ENCODE measurements at regions not wholly inside any gene's neighbourhood (a gene's known extent, or its start where the extent isn't known, plus 50 kb on each side); places are given as distances from the start of the nearest gene placed in this dataset.

GRCh38 chr10:9294865-9295264 is 1240.4 kb downstream of the GATA3 start:
- no peak overlapping the region for H3K4me2 ChIP-seq
- no peaks in the 10 kb centered on the region for H3K27me3 Mint-ChIP-seq (ENCODE audit: insufficient read depth, low read depth)
- H3K36me3 ChIP-seq, result no peaks in the 10 kb centered on the region
- H3K79me2 ChIP-seq (ENCODE audit: low read depth), result no peaks in the 10 kb centered on the region
- no peaks in the 10 kb centered on the region for H3K27me3 ChIP-seq
- no peak overlapping the region for H3K4me3 Mint-ChIP-seq
- H3K9ac ChIP-seq, result no peak overlapping the region
- H3K9me3 ChIP-seq (ENCODE audit: low read depth), result no peaks in the 10 kb centered on the region
- no peak overlapping the region for H2AFZ ChIP-seq (replicated peaks)
- no peak for DNase-seq (ENCODE audit: low spot score)
- H3F3A ChIP-seq (ENCODE audit: low read depth), result no peaks in the 10 kb centered on the region
- H3K27ac Mint-ChIP-seq, result no peak overlapping the region
- no peaks in the 10 kb centered on the region for H4K20me1 ChIP-seq (ENCODE audit: low read depth)
- peaks cover 9% of the 10 kb centered on the region for H3K4me1 ChIP-seq
- H3K36me3 Mint-ChIP-seq, result no peaks in the 10 kb centered on the region
- TF ChIP-seq EZH2 (IDR thresholded peaks at IDR 0.05) (no peak), CTCF (IDR thresholded peaks at IDR 0.05) (no peak), EZH2phosphoT487 (IDR thresholded peaks at IDR 0.05) (no peak)
- no peak overlapping the region for H3K4me3 ChIP-seq
- H3K9me3 Mint-ChIP-seq, result no peaks in the 10 kb centered on the region
- H3K4me1 Mint-ChIP-seq, result peaks cover 6% of the 10 kb centered on the region
- no peak overlapping the region for H3K27ac ChIP-seq

GRCh38 chr10:9296190-9296589 is 1241.7 kb downstream of the GATA3 start:
- no peaks in the 10 kb centered on the region for H3K27me3 ChIP-seq
- H3K36me3 ChIP-seq, result no peaks in the 10 kb centered on the region
- H3K27ac ChIP-seq, result no peak overlapping the region
- H3K4me2 ChIP-seq, result no peak overlapping the region
- no peak overlapping the region for H3K9ac ChIP-seq
- Mint-ChIP-seq H3K9me3 (no peaks in the 10 kb centered on the region), H3K27ac (no peak overlapping the region), H3K36me3 (no peaks in the 10 kb centered on the region), H3K27me3 (ENCODE audit: insufficient read depth, low read depth) (no peaks in the 10 kb centered on the region), H3K4me3 (no peak overlapping the region), H3K4me1 (peaks cover 6% of the 10 kb centered on the region)
- H3K4me1 ChIP-seq, result peaks cover 9% of the 10 kb centered on the region
- no peaks in the 10 kb centered on the region for H3K79me2 ChIP-seq (ENCODE audit: low read depth)
- no peak overlapping the region for H3K4me3 ChIP-seq
- TF ChIP-seq EZH2phosphoT487 (IDR thresholded peaks at IDR 0.05) (no peak), EZH2 (IDR thresholded peaks at IDR 0.05) (no peak), CTCF (IDR thresholded peaks at IDR 0.05) (no peak)
- H3K9me3 ChIP-seq (ENCODE audit: low read depth), result no peaks in the 10 kb centered on the region
- H4K20me1 ChIP-seq (ENCODE audit: low read depth), result no peaks in the 10 kb centered on the region
- no peak overlapping the region for H2AFZ ChIP-seq (replicated peaks)
- H3F3A ChIP-seq (ENCODE audit: low read depth), result no peaks in the 10 kb centered on the region
- DNase-seq (ENCODE audit: low spot score), result no peak

GRCh38 chr10:9297580-9297979 is 1243.1 kb downstream of the GATA3 start:
- Histone ChIP-seq H2AFZ (replicated peaks) (no peak overlapping the region), H3K9ac (no peak overlapping the region), H3F3A (ENCODE audit: low read depth) (no peaks in the 10 kb centered on the region), H3K4me2 (no peak overlapping the region), H3K27ac (no peak overlapping the region), H3K79me2 (ENCODE audit: low read depth) (no peaks in the 10 kb centered on the region), H3K36me3 (no peaks in the 10 kb centered on the region), H3K27me3 (no peaks in the 10 kb centered on the region), H3K4me1 (peaks cover 9% of the 10 kb centered on the region), H3K9me3 (ENCODE audit: low read depth) (no peaks in the 10 kb centered on the region), H4K20me1 (ENCODE audit: low read depth) (no peaks in the 10 kb centered on the region), H3K4me3 (no peak overlapping the region)
- DNase-seq (ENCODE audit: low spot score), result peak; percentile 54
- H3K27me3 Mint-ChIP-seq (ENCODE audit: insufficient read depth, low read depth), result no peaks in the 10 kb centered on the region
- H3K36me3 Mint-ChIP-seq, result no peaks in the 10 kb centered on the region
- H3K27ac Mint-ChIP-seq, result no peak overlapping the region
- TF ChIP-seq EZH2 (IDR thresholded peaks at IDR 0.05) (no peak), CTCF (IDR thresholded peaks at IDR 0.05) (no peak), EZH2phosphoT487 (IDR thresholded peaks at IDR 0.05) (no peak)
- H3K4me1 Mint-ChIP-seq, result peaks cover 6% of the 10 kb centered on the region
- H3K4me3 Mint-ChIP-seq, result no peak overlapping the region
- H3K9me3 Mint-ChIP-seq, result no peaks in the 10 kb centered on the region

All from neural progenitor cell (in vitro differentiated cells).